Activated CD8-positive, alpha-beta T cell treated with anti-CD3 and anti-CD28 coated beads for 36 hours (primary cell): ENCODE measurements at regions not wholly inside any gene's neighbourhood (a gene's known extent, or its start where the extent isn't known, plus 50 kb on each side); places are given as distances from the start of the nearest gene placed in this dataset.

Source experiments
- ATAC-seq: fragments of 200-7000 bp; cut with Tn5 transposase; one replicate; pipeline ENCODE4 v1.10.0; 2021; ENCODE audit warnings: mild to moderate bottlenecking, moderate library complexity
- CTCF ChIA-PET: fragments of 350-600 bp; sonication (Branson Sonifier 250); formaldehyde crosslinking; loops from one replicate; lab custom pipeline; 2021; ENCODE audit warnings: antibody characterized with exemption; lab: Charles Lee
- POLR2A ChIA-PET: fragments of 350-600 bp; sonication (Branson Sonifier 250); formaldehyde crosslinking; loops from one replicate; lab custom pipeline; 2021; ENCODE audit warnings: antibody characterized with exemption; lab: Charles Lee
- DNase-seq: peaks from one replicate; pipeline ENCODE4 v3.0.0-alpha.2; 2020
- H3K27ac Mint-ChIP-seq: one replicate; pipeline ENCODE4 v1.8.0; 2021; ENCODE audit warnings: mild to moderate bottlenecking, mixed read lengths
- H3K27me3 Mint-ChIP-seq: one replicate; pipeline ENCODE4 v1.8.0; 2021; ENCODE audit warnings: mixed read lengths
- H3K36me3 Mint-ChIP-seq: one replicate; pipeline ENCODE4 v1.8.0; 2021; ENCODE audit warnings: low read depth, mixed read lengths
- H3K4me1 Mint-ChIP-seq: one replicate; pipeline ENCODE4 v1.8.0; 2021; ENCODE audit warnings: low read depth, mixed read lengths
- H3K4me3 Mint-ChIP-seq: one replicate; pipeline ENCODE4 v1.8.0; 2021; ENCODE audit warnings: mild to moderate bottlenecking, moderate library complexity, mixed read lengths
- H3K9me3 Mint-ChIP-seq: one replicate; pipeline ENCODE4 v1.8.0; 2021; ENCODE audit warnings: mixed read lengths
- intact Hi-C: fragments of 100-400 bp; cut with micrococcal nuclease; formaldehyde crosslinking; loops from one replicate; pipeline ENCODE4 v1.10.0; 2022
- TF ChIP-seq, protein P1 (sequence below): fragments of 200-600 bp; IDR thresholded peaks from one replicate; pipeline ENCODE4 v1.8.0; 2022; ENCODE audit warnings: antibody characterized with exemption, mild to moderate bottlenecking

DNA sequence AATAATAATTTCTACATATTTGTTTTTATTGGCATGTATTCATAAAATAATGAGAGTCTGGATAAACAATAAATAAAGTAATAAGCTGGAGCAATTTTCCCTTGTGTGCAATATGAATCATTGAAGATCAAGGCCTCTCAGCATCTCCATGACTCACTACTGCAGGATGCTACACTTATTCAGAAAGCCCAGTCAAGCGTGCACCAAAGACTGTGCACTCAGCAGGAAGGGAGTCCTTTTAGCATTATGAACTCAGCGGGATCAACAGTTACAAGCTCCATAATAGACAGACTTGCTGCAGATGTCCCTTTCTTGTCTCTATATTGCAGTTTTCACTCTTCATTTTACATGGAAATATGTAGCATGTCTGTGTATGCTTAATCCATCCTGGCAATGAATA lies 485.3 kb downstream of the CDH9 start:
- intact Hi-C loops, result no loop called here
- H3K4me1 Mint-ChIP-seq, result no peaks in the 10 kb centered on the region
- H3K4me3 Mint-ChIP-seq, result no peak overlapping the region
- DNase-seq (no peak), ATAC-seq (no peak)
- TF ChIP-seq, protein P1, sequence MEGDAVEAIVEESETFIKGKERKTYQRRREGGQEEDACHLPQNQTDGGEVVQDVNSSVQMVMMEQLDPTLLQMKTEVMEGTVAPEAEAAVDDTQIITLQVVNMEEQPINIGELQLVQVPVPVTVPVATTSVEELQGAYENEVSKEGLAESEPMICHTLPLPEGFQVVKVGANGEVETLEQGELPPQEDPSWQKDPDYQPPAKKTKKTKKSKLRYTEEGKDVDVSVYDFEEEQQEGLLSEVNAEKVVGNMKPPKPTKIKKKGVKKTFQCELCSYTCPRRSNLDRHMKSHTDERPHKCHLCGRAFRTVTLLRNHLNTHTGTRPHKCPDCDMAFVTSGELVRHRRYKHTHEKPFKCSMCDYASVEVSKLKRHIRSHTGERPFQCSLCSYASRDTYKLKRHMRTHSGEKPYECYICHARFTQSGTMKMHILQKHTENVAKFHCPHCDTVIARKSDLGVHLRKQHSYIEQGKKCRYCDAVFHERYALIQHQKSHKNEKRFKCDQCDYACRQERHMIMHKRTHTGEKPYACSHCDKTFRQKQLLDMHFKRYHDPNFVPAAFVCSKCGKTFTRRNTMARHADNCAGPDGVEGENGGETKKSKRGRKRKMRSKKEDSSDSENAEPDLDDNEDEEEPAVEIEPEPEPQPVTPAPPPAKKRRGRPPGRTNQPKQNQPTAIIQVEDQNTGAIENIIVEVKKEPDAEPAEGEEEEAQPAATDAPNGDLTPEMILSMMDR, result no peak
- peaks cover 12% of the 10 kb centered on the region for H3K9me3 Mint-ChIP-seq
- H3K36me3 Mint-ChIP-seq, result no peaks in the 10 kb centered on the region
- POLR2A ChIA-PET, result no interaction called here
- no peaks in the 10 kb centered on the region for H3K27me3 Mint-ChIP-seq
- no peak overlapping the region for H3K27ac Mint-ChIP-seq
- CTCF ChIA-PET, result no interaction called here

DNA sequence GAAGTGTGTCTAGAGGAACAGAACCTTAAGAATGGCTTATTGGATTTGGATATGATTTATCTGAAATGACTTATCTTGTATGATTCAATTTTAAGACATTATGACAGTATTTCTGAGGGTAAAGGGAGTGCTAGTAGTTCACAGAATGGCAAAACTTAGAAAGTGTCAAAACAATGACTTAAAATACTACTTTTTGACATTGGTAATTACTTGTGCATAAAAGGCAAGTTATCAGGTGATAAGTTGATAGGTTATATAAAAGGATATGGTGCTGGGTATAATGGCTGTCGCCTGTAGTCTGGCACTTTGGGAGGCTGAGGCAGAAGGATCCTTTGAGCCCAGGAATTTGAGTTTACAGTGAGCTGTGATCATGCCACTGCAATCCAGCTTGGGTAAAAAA lies 494.4 kb downstream of the CDH9 start:
- TF ChIP-seq, protein P1, result no peak
- CTCF ChIA-PET, result no interaction called here
- Mint-ChIP-seq H3K27ac (no peak overlapping the region), H3K9me3 (peaks cover 30% of the 10 kb centered on the region), H3K27me3 (no peaks in the 10 kb centered on the region), H3K4me1 (no peaks in the 10 kb centered on the region), H3K36me3 (no peaks in the 10 kb centered on the region), H3K4me3 (no peak overlapping the region)
- intact Hi-C loops, result no loop called here
- ATAC-seq (no peak), DNase-seq (no peak)
- POLR2A ChIA-PET, result no interaction called here

DNA sequence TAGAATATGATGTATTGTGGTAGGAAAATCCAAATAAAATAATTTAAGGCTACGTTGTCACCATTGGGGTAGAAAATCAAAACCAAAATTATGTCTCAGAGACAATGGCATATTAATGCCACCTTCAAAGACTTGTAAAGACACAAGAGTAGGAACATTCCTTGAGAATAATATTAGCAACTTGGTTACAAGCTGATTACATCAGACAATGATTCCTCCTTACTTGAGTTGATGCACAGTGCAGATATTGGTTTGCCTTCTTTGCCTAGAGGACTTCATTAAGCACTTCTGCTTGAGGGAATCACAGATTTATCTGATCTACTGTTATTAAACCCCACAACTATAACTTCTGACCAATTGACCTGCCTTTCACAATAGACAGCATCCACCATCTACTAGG lies 500.2 kb downstream of the CDH9 start:
- no peak overlapping the region for H3K27ac Mint-ChIP-seq
- DNase-seq (no peak), ATAC-seq (no peak)
- ChIA-PET CTCF (no interaction called here), POLR2A (no interaction called here)
- no peaks in the 10 kb centered on the region for H3K4me1 Mint-ChIP-seq
- H3K36me3 Mint-ChIP-seq, result no peaks in the 10 kb centered on the region
- H3K9me3 Mint-ChIP-seq, result peaks cover 23% of the 10 kb centered on the region
- no peak overlapping the region for H3K4me3 Mint-ChIP-seq
- TF ChIP-seq, protein P1, result no peak
- intact Hi-C loops, result no loop called here
- H3K27me3 Mint-ChIP-seq, result no peaks in the 10 kb centered on the region

DNA sequence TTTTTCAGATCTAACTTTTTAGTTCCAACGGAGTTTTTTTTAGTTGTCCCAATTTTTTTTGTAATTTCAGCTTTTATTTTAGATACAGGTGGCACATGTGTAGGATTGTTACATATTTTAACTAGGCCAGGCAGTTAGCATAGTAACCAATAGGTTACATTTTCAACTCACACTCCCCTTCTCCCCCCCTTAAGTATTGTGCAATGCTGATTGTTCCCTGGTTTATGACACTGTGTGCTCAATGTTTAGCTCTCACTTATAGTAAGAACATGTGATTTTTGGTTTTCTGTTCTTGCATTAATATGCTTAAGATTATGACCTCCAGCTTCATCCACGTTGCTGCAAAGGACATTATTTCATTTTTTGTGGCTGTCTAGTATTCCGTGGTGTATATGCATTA lies 503.2 kb downstream of the CDH9 start:
- intact Hi-C loops, result no loop called here
- Mint-ChIP-seq H3K4me1 (no peaks in the 10 kb centered on the region), H3K4me3 (no peak overlapping the region), H3K36me3 (no peaks in the 10 kb centered on the region), H3K27me3 (no peaks in the 10 kb centered on the region), H3K9me3 (peaks cover 17% of the 10 kb centered on the region), H3K27ac (no peak overlapping the region)
- DNase-seq (no peak), ATAC-seq (no peak)
- TF ChIP-seq, protein P1, result no peak
- ChIA-PET POLR2A (interaction anchor here (0.6 kb wide), 1 partner anchor 167 kb away, joined by 3 read pairs; no protein-coding TSS in a partner anchor), CTCF (no interaction called here)

DNA sequence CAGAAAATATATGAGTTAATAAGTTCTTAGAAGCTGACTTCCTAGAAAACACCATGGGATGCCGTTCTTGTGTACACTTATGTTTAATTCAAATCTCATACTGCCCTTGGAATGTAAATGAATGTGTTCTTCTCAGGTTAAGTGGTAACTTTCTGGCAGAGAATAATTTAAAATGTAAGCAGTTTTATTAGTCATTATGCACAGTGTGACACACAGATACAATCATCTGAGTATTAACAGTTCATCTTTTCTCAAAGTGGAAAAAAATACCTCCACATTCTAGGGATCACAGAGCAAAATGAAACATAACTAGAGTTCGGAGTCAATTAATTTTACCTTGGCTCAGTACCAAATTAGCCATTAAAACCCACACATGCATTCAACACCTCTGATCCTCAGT lies 508.1 kb downstream of the CDH9 start:
- peaks cover 9% of the 10 kb centered on the region for H3K9me3 Mint-ChIP-seq
- H3K36me3 Mint-ChIP-seq, result no peaks in the 10 kb centered on the region
- no peak for DNase-seq
- H3K4me1 Mint-ChIP-seq, result no peaks in the 10 kb centered on the region
- intact Hi-C loops, result no loop called here
- no peak for ATAC-seq
- TF ChIP-seq, protein P1, result no peak
- no peaks in the 10 kb centered on the region for H3K27me3 Mint-ChIP-seq
- POLR2A ChIA-PET, result no interaction called here
- no peak overlapping the region for H3K4me3 Mint-ChIP-seq
- CTCF ChIA-PET, result interaction anchor here (0.6 kb wide), 1 partner anchor 399 kb away, joined by 3 read pairs; no protein-coding TSS in a partner anchor
- no peak overlapping the region for H3K27ac Mint-ChIP-seq
